Ishikawa (cell line): ENCODE measurements at regions not wholly inside any gene's neighbourhood (a gene's known extent, or its start where the extent isn't known, plus 50 kb on each side); places are given as distances from the start of the nearest gene placed in this dataset.

Experiments
- CEBPB ChIP-seq: IDR thresholded peaks from 2 replicates; pipeline ENCODE4 v1.6.1; 2012
- CREB1 ChIP-seq: IDR thresholded peaks from 2 replicates; pipeline ENCODE4 v1.6.1; 2012; ENCODE audit warnings: low read depth
- EGR1 ChIP-seq: IDR thresholded peaks from 2 replicates; pipeline ENCODE4 v1.6.1; 2012
- EP300 ChIP-seq: IDR thresholded peaks from 2 replicates; pipeline ENCODE4 v1.6.1; 2012; ENCODE audit warnings: borderline replicate concordance
- FOXM1 ChIP-seq: IDR thresholded peaks from 2 replicates; pipeline ENCODE4 v1.6.1; 2012; ENCODE audit warnings: low read depth, borderline replicate concordance
- NFIC ChIP-seq: IDR thresholded peaks from 2 replicates; pipeline ENCODE4 v1.6.1; 2012
- RAD21 ChIP-seq: IDR thresholded peaks from 2 replicates; pipeline ENCODE4 v1.6.1; 2012; ENCODE audit warnings: low read depth
- REST ChIP-seq: IDR thresholded peaks from 2 replicates; pipeline ENCODE4 v1.6.1; 2012; ENCODE audit warnings: low read depth, mild to moderate bottlenecking
- TAF1 ChIP-seq: IDR thresholded peaks from 2 replicates; pipeline ENCODE4 v1.6.1; 2012; ENCODE audit warnings: low read depth, mild to moderate bottlenecking
- TCF12 ChIP-seq: IDR thresholded peaks from 2 replicates; pipeline ENCODE4 v1.6.1; 2012; ENCODE audit warnings: low read depth
- TEAD4 ChIP-seq: IDR thresholded peaks from 2 replicates; pipeline ENCODE4 v1.6.1; 2012
- YY1 ChIP-seq: IDR thresholded peaks from 2 replicates; pipeline ENCODE4 v1.6.1; 2012; ENCODE audit warnings: low read depth
- ZBTB7A ChIP-seq: IDR thresholded peaks from 2 replicates; pipeline ENCODE4 v1.6.1; 2012; ENCODE audit warnings: low read depth
- TF ChIP-seq, protein P1 (sequence below): IDR thresholded peaks from 2 replicates; pipeline ENCODE4 v1.6.1; 2012
- TF ChIP-seq, protein P2 (sequence below): IDR thresholded peaks from 2 replicates; pipeline ENCODE4 v1.6.1; 2012

DNA sequence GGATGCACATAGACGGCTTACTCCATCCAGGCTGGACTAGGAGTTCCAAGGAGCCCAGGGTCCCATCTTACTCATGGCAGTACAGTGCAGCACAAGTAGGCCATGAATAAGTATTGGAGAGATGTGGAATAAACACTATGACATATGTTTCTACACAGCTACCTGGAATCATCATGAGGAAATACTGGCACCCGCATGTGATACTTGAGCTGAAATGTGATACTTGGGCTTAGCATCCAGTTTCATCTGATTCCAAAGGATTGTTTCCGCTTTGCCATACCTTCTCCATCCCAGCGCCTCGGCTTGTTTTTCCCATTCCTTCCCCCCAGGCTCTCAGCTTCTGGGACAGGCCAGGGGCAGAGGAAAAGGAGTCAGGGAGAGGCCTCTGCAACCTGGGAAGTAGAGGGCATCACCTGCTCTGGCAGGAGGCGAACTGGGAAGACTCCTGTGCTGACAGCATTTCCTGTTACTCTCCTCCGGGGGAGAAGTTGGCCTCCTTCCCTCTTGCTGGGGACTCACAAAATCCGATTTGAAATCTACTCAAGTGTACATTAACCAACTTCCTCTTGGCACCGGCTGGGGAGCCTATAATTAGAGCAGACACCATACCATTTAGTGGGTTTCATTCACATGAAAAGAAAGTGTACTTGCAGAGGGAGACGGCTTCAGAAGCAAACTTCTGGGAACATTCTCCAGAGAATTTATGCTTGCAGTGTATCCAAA lies 187.8 kb downstream of the MIAT start:
- TF ChIP-seq YY1 (no peak), CREB1 (no peak), ZBTB7A (no peak), EGR1 (no peak), FOXM1 (no peak), CEBPB (no peak), TCF12 (no peak), TEAD4 (no peak), TAF1 (no peak), REST (no peak), NFIC (no peak), EP300 (no peak), RAD21 (no peak)
- TF ChIP-seq, protein P1, sequence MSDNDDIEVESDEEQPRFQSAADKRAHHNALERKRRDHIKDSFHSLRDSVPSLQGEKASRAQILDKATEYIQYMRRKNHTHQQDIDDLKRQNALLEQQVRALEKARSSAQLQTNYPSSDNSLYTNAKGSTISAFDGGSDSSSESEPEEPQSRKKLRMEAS: no peak
- TF ChIP-seq, protein P2, sequence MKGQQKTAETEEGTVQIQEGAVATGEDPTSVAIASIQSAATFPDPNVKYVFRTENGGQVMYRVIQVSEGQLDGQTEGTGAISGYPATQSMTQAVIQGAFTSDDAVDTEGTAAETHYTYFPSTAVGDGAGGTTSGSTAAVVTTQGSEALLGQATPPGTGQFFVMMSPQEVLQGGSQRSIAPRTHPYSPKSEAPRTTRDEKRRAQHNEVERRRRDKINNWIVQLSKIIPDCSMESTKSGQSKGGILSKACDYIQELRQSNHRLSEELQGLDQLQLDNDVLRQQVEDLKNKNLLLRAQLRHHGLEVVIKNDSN: no peak

DNA sequence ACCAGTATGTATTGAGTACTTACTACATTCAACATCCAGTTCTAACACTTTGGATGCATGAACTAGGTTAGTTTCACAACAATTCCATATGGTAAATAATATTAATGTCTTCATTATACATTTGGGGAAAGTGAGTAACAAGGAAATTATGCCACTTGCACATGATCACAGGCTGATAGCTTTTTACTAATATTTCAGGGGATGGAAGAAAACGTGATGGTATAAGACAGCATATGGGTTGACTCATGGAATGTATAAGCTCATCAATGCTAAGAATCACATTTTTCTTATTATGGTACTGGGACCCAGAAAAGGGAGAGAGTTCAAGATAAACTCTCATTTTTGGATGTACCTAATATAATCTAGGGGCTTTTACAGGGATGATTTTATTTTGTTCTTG lies 188.7 kb downstream of the MIAT start:
- TF ChIP-seq RAD21: no peak
- TF ChIP-seq NFIC: no peak
- TF ChIP-seq, protein P1: no peak
- no peak for TF ChIP-seq CEBPB
- TF ChIP-seq ZBTB7A: no peak
- no peak for TF ChIP-seq REST
- TF ChIP-seq, protein P2: no peak
- no peak for TF ChIP-seq TAF1
- no peak for TF ChIP-seq TCF12

DNA sequence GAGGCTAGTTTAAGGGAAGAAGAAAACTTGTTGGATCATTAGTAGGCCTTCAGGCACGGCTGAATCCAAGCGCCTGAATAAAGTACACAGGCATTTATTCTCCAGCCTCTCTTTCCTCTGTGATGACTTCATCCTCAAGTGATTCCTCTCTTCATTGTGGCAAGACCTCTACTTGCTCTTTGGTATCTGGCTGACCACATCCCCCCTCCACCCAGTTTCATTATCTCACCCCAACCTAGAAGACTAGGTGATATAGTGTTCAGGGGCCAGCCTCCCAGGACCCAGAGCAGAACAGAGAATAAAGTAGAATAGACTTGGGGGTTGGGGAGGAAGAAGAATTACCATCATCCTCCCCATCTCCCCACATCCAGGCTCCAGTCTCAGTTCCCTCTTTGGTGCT lies 189.3 kb downstream of the MIAT start:
- TF ChIP-seq YY1: no peak

- no peak for TF ChIP-seq CREB1
- no peak for TF ChIP-seq TAF1
- no peak for TF ChIP-seq CEBPB
- TF ChIP-seq RAD21: no peak
- TF ChIP-seq NFIC: no peak
- no peak for TF ChIP-seq TCF12
- TF ChIP-seq REST: no peak
Observed at GRCh38 chr22:26847046-26847445, 189.7 kb downstream of the MIAT start.

DNA sequence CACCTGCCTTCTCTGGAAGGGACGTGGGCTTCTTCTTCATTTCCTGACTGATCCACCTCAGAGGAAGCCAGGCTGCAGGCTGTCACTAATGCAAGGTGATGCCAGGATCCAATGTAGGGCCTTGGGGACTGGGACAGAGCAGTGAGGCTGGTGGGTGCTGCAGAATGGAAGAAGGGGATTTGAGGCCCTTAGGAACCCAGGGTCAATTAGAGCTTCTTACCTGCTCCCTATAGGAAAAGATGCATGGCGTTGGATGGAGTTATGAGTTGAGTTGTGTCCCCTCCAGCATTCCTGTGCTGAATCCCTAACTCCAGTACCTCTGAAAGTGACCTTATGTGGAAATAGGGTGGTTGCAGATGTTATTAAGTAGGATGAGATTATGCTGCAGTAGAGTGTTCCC lies 190.4 kb downstream of the MIAT start:
- no peak for TF ChIP-seq TAF1
- TF ChIP-seq RAD21: no peak
- no peak for TF ChIP-seq YY1
- TF ChIP-seq NFIC: no peak
- no peak for TF ChIP-seq CEBPB
- TF ChIP-seq TCF12: no peak
